HG02870 (cell line): ENCODE measurements at regions not wholly inside any gene's neighbourhood (a gene's known extent, or its start where the extent isn't known, plus 50 kb on each side); places are given as distances from the start of the nearest gene placed in this dataset.

Source experiments
- ATAC-seq: cut with Tn5 transposase; IDR thresholded peaks from one replicate; pipeline ENCODE4 v1.9.1; 2021; ENCODE audit warnings: mild to moderate bottlenecking, moderate library complexity; ENCODE audit not compliant: unreplicated experiment

GRCh38 chr5:3400659-3401058 is 195.0 kb upstream of the IRX1 start:
- no peak for ATAC-seq

- no peak for ATAC-seq
Measured at GRCh38 chr5:3394891-3395599, 200.6 kb upstream of the IRX1 start.

GRCh38 chr5:3393920-3394597 is 201.6 kb upstream of the IRX1 start:
- ATAC-seq, result no peak

- ATAC-seq, result no peak
Measured at GRCh38 chr5:3393122-3393919, 202.3 kb upstream of the IRX1 start.

GRCh38 chr5:3392306-3392939 is 203.2 kb upstream of the IRX1 start:
- no peak for ATAC-seq

- no peak for ATAC-seq
Measured at GRCh38 chr5:3391210-3391609, 204.4 kb upstream of the IRX1 start.

- ATAC-seq, result no peak
Measured at GRCh38 chr5:3389471-3390026, 206.1 kb upstream of the IRX1 start.

- no peak for ATAC-seq
Measured at GRCh38 chr5:3386637-3387036, 209.0 kb upstream of the IRX1 start.

GRCh38 chr5:3385991-3386519 is 209.6 kb upstream of the IRX1 start:
- ATAC-seq, result no peak

GRCh38 chr5:3384531-3384930 is 211.1 kb upstream of the IRX1 start:
- ATAC-seq, result no peak

- ATAC-seq, result no peak
Measured at GRCh38 chr5:3382782-3383181, 212.8 kb upstream of the IRX1 start.

- ATAC-seq, result no peak
Measured at GRCh38 chr5:3382151-3382550, 213.5 kb upstream of the IRX1 start.

- ATAC-seq, result no peak
Measured at GRCh38 chr5:3381206-3381825, 214.3 kb upstream of the IRX1 start.

GRCh38 chr5:3380689-3381088 is 214.9 kb upstream of the IRX1 start:
- ATAC-seq, result no peak

GRCh38 chr5:3377831-3378230 is 217.8 kb upstream of the IRX1 start:
- ATAC-seq, result no peak

GRCh38 chr5:3377176-3377575 is 218.5 kb upstream of the IRX1 start:
- no peak for ATAC-seq

- no peak for ATAC-seq
Measured at GRCh38 chr5:3376611-3377010, 219.0 kb upstream of the IRX1 start.

GRCh38 chr5:3375586-3376311 is 219.9 kb upstream of the IRX1 start:
- no peak for ATAC-seq

- ATAC-seq, result no peak
Measured at GRCh38 chr5:3373391-3373790, 222.2 kb upstream of the IRX1 start.

GRCh38 chr5:3372289-3372688 is 223.3 kb upstream of the IRX1 start:
- no peak for ATAC-seq
